Colonic mucosa (tissue), 4 donors: ENCODE measurements at regions not wholly inside any gene's neighbourhood (a gene's known extent, or its start where the extent isn't known, plus 50 kb on each side); places are given as distances from the start of the nearest gene placed in this dataset.

Experiments used
- DNase-seq: peaks from one replicate; pipeline ENCODE4 v3.0.0-alpha.2; 2020
- H3K27ac ChIP-seq: fragments of 200-600 bp; one replicate; pipeline ENCODE4 v1.8.0; 2021
- H3K27me3 ChIP-seq: fragments of 200-600 bp; one replicate; pipeline ENCODE4 v1.8.0; 2021
- H3K36me3 ChIP-seq: fragments of 200-600 bp; one replicate; pipeline ENCODE4 v1.8.0; 2021
- H3K4me1 ChIP-seq: fragments of 200-600 bp; one replicate; pipeline ENCODE4 v1.8.0; 2021; ENCODE audit warnings: mild to moderate bottlenecking
- H3K4me3 ChIP-seq: fragments of 200-600 bp; one replicate; pipeline ENCODE4 v1.8.0; 2021
- H3K9ac ChIP-seq, 2 donors: one replicate each; pipeline ENCODE4 v1.7.0; 2013; ENCODE audit warnings: control low read depth in 2 of 2, low read depth in 2 of 2, low read length in 2 of 2
- H3K9me3 ChIP-seq: fragments of 200-600 bp; one replicate; pipeline ENCODE4 v1.8.0; 2021
- intact Hi-C: fragments of 100-400 bp; cut with DNase I; formaldehyde crosslinking; loops from one replicate; pipeline ENCODE4 v1.14.1; 2022
- TF ChIP-seq, protein P1 (sequence below): fragments of 200-600 bp; IDR thresholded peaks from one replicate; pipeline ENCODE4 v1.8.0; 2022; ENCODE audit warnings: antibody characterized with exemption, mild to moderate bottlenecking
- donor health status: healthy.
- donor health status: DM: no; HTN: no; CAD: no.
- donor health status: DM: no; HTN: no; CAD: no.

DNA sequence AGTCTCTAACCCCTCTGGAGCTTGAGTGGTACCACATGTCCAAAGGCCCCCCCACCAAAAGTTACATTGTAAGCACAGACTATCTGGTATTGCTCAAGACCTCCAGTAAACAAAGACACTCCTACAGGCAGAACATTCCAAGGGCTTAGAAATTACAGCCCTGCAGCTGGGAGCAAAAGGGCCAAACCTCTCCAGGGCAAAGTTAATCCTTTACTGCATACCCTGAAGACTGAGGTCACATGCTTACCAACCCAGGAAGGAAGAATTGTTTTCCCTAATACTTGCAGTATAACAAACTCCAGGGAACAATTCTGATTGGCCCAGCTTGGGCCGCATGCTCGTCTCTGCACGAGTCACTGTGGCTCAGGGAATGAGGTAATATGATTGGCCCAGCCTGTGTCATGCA, 266.1 kb upstream of the NR2F2 start:
- Histone ChIP-seq H3K36me3 (no peaks in the 10 kb centered on the region), H3K4me3 (no peak overlapping the region), H3K9me3 (no peaks in the 10 kb centered on the region), H3K27me3 (no peaks in the 10 kb centered on the region), H3K27ac (no peak overlapping the region), H3K9ac (no peak overlapping the region), H3K4me1 (no peaks in the 10 kb centered on the region)
- DNase-seq, result no peak
- TF ChIP-seq, protein P1, sequence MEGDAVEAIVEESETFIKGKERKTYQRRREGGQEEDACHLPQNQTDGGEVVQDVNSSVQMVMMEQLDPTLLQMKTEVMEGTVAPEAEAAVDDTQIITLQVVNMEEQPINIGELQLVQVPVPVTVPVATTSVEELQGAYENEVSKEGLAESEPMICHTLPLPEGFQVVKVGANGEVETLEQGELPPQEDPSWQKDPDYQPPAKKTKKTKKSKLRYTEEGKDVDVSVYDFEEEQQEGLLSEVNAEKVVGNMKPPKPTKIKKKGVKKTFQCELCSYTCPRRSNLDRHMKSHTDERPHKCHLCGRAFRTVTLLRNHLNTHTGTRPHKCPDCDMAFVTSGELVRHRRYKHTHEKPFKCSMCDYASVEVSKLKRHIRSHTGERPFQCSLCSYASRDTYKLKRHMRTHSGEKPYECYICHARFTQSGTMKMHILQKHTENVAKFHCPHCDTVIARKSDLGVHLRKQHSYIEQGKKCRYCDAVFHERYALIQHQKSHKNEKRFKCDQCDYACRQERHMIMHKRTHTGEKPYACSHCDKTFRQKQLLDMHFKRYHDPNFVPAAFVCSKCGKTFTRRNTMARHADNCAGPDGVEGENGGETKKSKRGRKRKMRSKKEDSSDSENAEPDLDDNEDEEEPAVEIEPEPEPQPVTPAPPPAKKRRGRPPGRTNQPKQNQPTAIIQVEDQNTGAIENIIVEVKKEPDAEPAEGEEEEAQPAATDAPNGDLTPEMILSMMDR, result no peak
- intact Hi-C loops, result no loop called here

DNA sequence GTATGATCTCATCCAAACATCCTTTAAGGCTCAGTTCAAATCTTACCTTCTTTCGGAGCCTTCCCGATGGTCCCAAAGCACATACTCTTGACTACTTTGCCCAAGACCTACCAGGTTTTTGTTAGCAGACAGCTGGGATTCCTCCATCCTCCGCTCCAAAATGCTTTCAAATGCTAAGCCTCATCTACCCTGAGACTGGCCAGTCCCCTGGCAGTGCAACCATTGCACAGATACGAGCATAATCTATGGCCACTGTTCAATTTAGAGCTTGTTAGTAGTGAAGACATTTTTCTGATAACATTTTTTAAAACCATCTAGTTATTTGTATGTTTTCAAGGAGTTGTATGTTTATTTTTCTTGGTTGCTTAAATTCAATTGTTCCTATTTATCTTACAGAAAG, 264.4 kb upstream of the NR2F2 start:
- H3K4me1 ChIP-seq, result no peaks in the 10 kb centered on the region
- no peak overlapping the region for H3K9ac ChIP-seq
- TF ChIP-seq, protein P1, result no peak
- H3K27me3 ChIP-seq, result no peaks in the 10 kb centered on the region
- intact Hi-C loops, result no loop called here
- H3K4me3 ChIP-seq, result no peak overlapping the region
- no peak overlapping the region for H3K27ac ChIP-seq
- DNase-seq, result no peak
- no peaks in the 10 kb centered on the region for H3K36me3 ChIP-seq
- H3K9me3 ChIP-seq, result no peaks in the 10 kb centered on the region

DNA sequence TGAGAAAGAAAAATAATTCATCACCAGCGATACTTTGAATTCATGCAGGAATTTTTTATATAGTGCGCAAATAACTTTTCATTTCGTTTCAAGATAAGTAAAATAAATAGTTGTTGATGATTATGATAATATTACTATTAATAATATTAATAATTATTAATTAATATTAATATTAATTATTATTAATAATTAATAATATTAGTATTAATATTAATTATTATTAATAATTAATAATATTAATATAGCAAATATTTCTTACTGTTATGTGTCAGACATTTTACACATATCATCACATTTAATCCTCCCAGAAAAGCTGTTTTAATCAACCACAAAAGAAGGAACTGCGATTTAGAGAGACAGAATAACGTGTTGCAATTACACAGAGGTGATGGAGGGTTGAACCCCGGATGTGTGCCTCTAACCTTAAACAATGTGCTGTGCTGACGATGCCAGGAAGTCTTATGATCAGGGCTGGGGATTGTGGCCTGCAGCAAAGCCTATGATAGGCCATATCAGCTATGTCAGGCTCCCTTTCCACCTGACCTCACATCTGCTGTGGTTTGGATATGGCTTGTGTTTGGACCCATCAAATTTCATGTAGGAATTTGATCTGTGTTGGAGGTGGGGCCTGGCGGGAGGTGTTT, 263.5 kb upstream of the NR2F2 start:
- no peaks in the 10 kb centered on the region for H3K27me3 ChIP-seq
- no peak for DNase-seq
- H3K4me3 ChIP-seq, result no peak overlapping the region
- TF ChIP-seq, protein P1, result no peak
- no peaks in the 10 kb centered on the region for H3K9me3 ChIP-seq
- H3K27ac ChIP-seq, result no peak overlapping the region
- no peak overlapping the region for H3K9ac ChIP-seq
- intact Hi-C loops, result no loop called here
- no peaks in the 10 kb centered on the region for H3K36me3 ChIP-seq
- H3K4me1 ChIP-seq, result no peaks in the 10 kb centered on the region

DNA sequence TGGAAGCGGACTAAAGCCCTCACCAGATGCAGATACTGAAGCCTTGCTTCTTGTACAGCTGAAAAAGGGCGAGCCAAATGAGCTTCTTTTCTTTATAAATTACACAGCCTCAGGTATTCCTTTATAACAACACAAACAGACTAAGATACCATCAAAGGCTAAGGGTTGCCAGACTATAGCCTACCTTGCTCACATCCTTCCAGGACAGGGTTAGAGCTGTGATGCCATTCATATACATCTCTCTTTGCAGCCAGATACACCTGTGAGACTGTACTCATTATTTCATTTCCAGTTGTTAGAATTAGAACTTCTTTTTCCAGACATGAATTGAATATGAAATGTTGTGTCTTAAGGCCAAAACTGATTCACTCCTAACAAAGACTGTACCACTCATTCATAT, 262.8 kb upstream of the NR2F2 start:
- H3K27ac ChIP-seq, result no peak overlapping the region
- H3K9ac ChIP-seq, result no peak overlapping the region
- H3K36me3 ChIP-seq, result no peaks in the 10 kb centered on the region
- H3K9me3 ChIP-seq, result no peaks in the 10 kb centered on the region
- TF ChIP-seq, protein P1, result no peak
- intact Hi-C loops, result no loop called here
- no peaks in the 10 kb centered on the region for H3K27me3 ChIP-seq
- no peaks in the 10 kb centered on the region for H3K4me1 ChIP-seq
- no peak overlapping the region for H3K4me3 ChIP-seq
- DNase-seq, result no peak

DNA sequence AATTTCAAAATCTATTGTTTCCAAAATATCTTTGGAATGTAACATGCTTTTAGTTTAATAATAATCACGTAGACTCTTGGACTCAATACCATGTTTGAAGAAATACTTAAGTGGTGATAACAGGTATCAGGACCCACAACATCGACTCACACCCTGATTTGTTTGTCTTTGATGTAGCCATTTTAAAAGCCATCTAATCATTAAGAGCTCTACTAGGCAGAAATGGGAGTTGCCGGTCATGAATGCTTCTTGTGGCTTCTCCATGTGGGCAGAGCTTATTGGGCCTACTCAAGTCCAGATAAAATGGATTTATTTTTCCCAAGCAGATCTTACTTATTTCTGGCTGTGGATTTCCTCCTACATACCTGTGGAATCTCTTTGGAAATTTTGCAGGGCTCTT, 261.6 kb upstream of the NR2F2 start:
- Histone ChIP-seq H3K27ac (no peak overlapping the region), H3K4me1 (no peaks in the 10 kb centered on the region), H3K36me3 (no peaks in the 10 kb centered on the region), H3K9ac (no peak overlapping the region), H3K27me3 (no peaks in the 10 kb centered on the region), H3K9me3 (no peaks in the 10 kb centered on the region), H3K4me3 (no peak overlapping the region)
- TF ChIP-seq, protein P1, result no peak
- intact Hi-C loops, result no loop called here
- DNase-seq, result no peak
